ENCODE measurements at regions not wholly inside any gene's neighbourhood (a gene's known extent, or its start where the extent isn't known, plus 50 kb on each side); places are given as distances from the start of the nearest gene placed in this dataset.

DNA sequence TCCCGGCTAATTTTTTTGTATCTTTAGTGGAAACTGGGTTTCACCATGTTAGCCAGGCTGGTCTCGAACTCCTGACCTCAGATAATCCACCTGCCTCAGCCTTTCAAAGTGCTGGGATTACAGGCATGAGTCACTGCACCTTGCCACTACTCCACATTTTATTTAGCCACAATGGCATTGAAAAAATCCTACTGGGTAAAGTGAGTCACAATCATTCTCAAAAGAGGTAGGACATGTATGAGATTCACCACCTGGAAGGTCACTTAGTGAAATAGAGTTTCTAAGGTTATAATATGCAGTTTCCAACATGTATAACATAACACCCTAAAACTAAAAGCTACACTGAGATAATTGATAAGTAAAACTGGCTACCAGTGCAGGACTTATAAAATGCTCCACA lies 159.2 kb downstream of the BTC start:
- peak; percentile 32 for DNase-seq (ENCODE audit: low read depth)
- H3K4me3 ChIP-seq (ENCODE audit: low read length), result no peak overlapping the region
- no peak for TF ChIP-seq CTCF (IDR thresholded peaks at IDR 0.05; ENCODE audit: insufficient read depth, low read depth, low read length, missing control alignments)

GRCh38 chr4:74635490-74636123 lies 158.7 kb downstream of the BTC start:
- peak; percentile 74 for DNase-seq (ENCODE audit: low read depth)
- TF ChIP-seq CTCF (IDR thresholded peaks at IDR 0.05; ENCODE audit: insufficient read depth, low read depth, low read length, missing control alignments), result no peak

DNA sequence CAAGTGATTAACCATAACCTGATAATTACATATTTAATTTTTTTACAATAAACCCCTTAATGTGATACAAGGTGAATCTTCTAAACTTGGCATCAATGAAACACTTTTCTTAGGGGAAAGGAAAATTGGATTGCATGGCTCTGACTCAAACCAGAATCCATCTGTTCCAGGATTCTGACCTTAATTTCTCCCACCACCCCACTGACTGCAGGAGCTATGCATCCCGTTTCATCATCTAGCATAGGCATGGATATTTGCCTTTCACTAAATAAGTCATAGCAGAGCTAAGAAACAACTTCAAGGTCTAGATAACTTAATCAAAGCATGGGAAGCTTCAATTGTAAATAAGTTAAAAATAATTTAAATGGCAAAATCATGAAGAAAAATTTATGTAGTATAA lies 156.3 kb downstream of the BTC start:
- H3K4me3 ChIP-seq (ENCODE audit: low read length), result no peak overlapping the region
- no peak for TF ChIP-seq CTCF (IDR thresholded peaks at IDR 0.05; ENCODE audit: insufficient read depth, low read depth, low read length, missing control alignments)
- no peak for DNase-seq (ENCODE audit: low read depth)

More at GRCh38 chr4:74635490-74636123, 158.7 kb downstream of the BTC start:
- H3K4me3 ChIP-seq (ENCODE audit: low read length), result no peak overlapping the region

GRCh38 chr4:74638689-74639088 lies 155.6 kb downstream of the BTC start:
- TF ChIP-seq CTCF (IDR thresholded peaks at IDR 0.05; ENCODE audit: insufficient read depth, low read depth, low read length, missing control alignments), result no peak
- no peak for DNase-seq (ENCODE audit: low read depth)
- H3K4me3 ChIP-seq (ENCODE audit: low read length), result no peak overlapping the region

DNA sequence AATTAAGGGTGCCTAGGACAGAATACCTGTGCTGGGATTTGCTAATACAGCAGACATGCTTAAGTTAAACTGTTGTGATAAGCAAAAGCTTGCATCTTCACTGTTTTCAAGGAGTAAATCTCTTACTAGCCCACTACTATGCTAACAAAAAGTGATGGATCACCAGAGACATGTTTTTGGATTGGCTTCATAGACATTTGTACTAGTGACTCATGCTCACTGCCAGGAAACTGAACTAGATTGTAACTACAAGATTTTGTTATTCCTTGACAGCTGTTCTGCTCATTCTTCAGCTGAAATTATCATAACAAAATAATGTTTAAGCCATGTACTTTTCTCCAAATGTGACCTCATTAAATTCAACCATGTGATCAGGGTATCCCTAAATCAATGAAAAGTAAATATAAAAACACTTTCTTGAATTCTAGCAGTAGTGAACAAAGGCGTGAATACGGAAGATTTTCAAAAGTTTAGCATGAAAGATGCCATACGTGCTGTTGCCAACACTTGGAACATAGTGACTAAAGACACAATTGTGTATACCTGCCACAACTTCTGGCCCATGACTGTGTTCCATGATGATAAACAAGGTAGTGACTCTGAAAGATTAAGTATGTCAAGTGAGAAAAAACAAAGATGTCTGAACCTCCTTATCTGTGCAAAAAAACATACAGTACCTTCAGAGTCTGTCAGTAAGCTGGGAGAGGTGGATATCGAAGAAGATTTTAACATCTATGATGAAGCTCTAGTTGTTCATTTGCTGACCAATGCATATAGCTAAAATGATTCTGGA lies 154.0 kb downstream of the BTC start:
- no peak for TF ChIP-seq CTCF (IDR thresholded peaks at IDR 0.05; ENCODE audit: insufficient read depth, low read depth, low read length, missing control alignments)
- DNase-seq (ENCODE audit: low read depth), result peak; percentile 54
- no peak overlapping the region for H3K4me3 ChIP-seq (ENCODE audit: low read length)

DNA sequence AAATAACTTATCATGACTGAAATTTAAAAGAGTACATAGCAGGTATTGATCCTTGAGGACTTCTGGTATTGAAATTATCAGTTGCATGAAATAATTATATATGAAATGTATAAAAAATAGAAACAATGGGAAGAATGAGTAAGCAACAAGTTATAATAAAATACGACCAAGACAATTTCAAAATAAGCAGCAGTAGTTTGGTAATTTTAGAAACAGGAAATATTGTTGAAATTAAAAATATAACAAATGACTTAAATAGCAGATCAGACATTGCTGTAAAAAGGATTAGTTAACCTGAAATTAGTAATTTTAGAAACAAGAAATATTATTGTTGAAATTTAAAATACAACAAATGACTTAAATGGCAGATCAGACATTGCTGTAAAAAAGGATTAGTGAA lies 152.3 kb downstream of the BTC start:
- TF ChIP-seq CTCF (IDR thresholded peaks at IDR 0.05; ENCODE audit: insufficient read depth, low read depth, low read length, missing control alignments), result no peak
- DNase-seq (ENCODE audit: low read depth), result no peak
- no peak overlapping the region for H3K4me3 ChIP-seq (ENCODE audit: low read length)

All from epithelial cell of esophagus (primary cell).